T1000 (cell line): ENCODE measurements at regions not wholly inside any gene's neighbourhood (a gene's known extent, or its start where the extent isn't known, plus 50 kb on each side); places are given as distances from the start of the nearest gene placed in this dataset.
"Not testable (repeated sequence)": the region's sequence is repeated elsewhere in the genome, so short reads cannot be mapped to it uniquely, and the experiment has no call there.

Experiments used
- DNase-seq: peaks from one replicate; lab custom pipeline; 2025; ENCODE audit warnings: mixed read lengths; lab: John Stamatoyannopoulos, UW

DNA sequence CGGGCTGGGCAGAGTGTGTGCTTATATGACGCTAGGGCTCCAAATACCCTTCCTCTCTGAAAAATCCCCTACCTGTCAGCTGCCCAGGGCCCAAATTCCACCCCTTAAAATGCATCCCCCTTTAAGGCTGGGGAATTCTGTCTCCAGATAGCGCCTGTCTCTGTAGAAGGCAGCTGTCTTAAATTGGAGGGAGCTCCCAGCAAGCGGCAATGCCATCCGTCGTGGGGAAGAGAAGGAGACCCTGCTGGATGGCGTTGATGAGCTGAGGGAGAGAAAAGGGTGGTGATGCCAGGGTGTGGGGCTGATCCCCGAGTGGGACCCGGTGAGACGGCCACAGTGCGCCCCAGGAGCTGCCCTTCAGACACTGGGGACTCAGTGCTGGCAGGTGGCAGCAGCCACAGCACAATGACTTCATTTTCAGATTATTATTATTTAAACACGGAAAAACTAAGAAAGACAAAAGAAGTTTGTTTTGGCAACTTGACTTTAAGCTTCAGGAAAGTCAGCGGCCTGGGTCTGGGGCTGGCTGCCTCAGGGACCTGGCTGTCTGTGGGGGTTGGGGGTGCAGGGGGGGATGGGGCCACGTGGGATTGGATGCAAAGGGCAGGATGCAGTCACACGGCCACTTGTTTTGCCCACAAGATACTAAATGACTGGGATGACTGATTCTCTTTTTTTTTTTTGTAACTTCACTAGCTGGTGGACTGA lies 152.8 kb downstream of the TFCP2L1 start:
- DNase-seq, result no peak

GRCh38 chr2:121132762-121133107 lies 152.3 kb downstream of the TFCP2L1 start:
- no peak for DNase-seq

GRCh38 chr2:121133551-121134319 lies 151.3 kb downstream of the TFCP2L1 start:
- DNase-seq, result no peak

- no peak for DNase-seq
Observed at GRCh38 chr2:121134728-121135127, 150.3 kb downstream of the TFCP2L1 start.

- DNase-seq, result no peak
Observed at GRCh38 chr2:121135168-121135853, 149.7 kb downstream of the TFCP2L1 start.

DNA sequence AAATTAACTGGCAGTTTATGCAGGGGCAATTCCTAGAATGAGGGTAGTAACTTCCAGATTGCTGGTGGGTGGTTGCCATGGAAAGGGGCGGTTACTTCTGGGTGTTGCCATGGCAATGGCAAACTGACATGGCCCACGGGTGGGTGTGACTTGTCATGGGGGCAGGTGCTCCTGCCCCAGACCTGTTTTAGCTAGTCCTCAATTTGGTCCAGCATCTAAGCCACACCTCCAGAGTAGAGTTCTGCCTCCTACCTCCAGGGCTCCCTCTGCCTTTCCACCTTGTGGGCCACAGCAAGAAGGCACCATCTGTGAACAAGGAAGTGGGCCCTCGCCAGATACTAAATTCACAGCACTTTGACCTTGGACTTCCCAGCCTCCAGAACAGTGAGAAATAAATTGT lies 148.7 kb downstream of the TFCP2L1 start:
- DNase-seq, result no peak

DNA sequence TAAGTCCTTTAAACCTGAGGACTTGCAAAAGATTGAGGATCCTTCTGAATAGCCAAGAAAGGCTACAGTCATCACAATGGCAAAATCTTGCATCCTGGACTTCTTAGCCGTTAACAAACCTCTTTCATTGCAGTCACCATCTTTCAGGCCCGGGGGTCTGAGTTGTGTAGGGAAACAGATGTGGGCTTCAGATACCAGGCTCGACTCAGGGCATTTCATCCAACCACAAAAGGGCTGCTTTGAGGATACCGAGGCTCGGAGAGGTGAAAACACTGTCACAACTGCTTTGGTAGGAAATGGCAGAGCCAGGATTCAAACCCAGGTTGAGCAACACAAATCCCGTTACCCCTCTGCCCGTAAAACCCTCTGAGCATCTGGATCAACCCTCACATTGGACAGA lies 147.4 kb downstream of the TFCP2L1 start:
- DNase-seq, result no peak

- DNase-seq, result no peak
Observed at GRCh38 chr2:121140734-121141133, 144.3 kb downstream of the TFCP2L1 start.

DNA sequence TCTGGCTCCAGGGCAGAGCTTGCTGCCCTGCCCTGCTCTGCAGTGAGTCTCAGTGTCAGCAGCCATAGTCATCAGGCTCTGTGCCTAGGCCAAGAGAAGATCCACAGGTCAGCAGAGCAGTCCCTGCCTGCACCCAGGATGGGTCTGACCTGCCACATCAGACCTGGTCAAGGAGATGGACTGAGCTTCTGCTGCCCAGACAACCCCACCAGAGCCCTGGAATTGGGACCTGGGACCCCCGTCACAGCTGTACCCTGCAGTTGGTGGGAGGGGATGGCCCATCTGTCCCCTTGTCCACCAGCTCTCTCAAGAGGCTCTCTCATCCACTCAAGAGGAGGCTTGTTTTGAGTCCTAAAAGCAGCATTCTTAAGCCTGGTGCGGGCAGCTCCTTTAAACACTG lies 142.6 kb downstream of the TFCP2L1 start:
- no peak for DNase-seq

DNA sequence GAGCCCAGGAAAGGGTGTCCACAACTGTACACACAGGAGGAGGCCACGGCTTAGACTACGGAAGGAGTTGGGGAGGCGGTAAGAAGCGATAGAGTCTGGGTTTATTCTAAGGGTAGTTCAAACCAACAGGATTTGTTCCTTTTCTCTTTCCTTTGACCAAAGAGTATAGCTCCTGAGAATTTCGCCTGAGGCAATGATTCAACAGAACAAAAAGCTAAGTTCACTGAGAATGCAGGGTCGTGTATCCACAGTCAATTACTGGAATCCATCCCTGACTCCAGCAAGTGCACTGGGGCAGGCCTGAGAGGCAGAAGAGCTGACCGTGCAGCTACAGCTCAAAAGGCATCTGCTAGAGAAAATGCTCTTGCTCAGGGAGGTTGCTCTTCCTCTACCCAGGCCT lies 140.9 kb downstream of the TFCP2L1 start:
- DNase-seq, result no peak

GRCh38 chr2:121146630-121147029 lies 138.4 kb downstream of the TFCP2L1 start:
- DNase-seq, result no peak

DNA sequence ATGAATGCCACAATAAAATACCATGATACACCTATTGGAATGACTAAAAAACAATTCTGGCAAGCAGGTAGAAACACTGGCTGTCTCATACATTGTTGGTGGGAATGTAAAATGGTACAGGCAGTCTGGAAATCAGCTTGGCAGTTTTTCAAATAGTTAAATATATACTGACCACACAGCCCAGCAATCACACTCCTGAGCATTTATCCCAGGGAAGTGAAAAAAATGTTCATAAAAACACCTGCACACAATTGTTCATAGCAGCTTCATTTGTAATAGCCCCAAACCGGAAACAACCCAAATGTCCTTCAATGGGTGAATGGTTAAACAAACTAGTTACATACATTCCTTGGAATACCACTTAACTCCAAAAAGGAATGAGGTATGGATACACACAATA lies 137.2 kb downstream of the TFCP2L1 start:
- no peak for DNase-seq

DNA sequence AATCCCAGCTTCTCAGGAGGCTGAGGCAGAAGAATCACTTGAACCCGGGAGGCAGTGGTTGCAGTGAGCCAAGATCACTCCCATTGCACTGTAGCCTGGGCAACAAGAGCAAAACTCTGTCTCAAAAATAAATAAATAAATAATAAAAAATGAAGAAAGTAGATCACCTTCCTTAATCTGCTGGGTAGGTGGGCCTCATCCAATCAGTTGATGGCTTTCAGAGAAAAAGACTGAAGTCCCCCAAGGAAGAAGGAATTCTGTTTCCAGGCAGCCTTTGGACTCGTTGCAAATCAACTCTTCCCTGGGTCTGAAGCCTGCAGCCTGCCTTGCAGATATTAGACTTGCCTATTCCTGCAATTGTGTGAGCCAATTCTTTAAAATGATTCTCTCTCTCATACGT lies 136.5 kb downstream of the TFCP2L1 start:
- DNase-seq, result no peak

- DNase-seq, result no peak
Observed at GRCh38 chr2:121149384-121149783, 135.6 kb downstream of the TFCP2L1 start.

- DNase-seq, result no peak
Observed at GRCh38 chr2:121150126-121150525, 134.9 kb downstream of the TFCP2L1 start.

GRCh38 chr2:121150713-121151112 lies 134.3 kb downstream of the TFCP2L1 start:
- no peak for DNase-seq

DNA sequence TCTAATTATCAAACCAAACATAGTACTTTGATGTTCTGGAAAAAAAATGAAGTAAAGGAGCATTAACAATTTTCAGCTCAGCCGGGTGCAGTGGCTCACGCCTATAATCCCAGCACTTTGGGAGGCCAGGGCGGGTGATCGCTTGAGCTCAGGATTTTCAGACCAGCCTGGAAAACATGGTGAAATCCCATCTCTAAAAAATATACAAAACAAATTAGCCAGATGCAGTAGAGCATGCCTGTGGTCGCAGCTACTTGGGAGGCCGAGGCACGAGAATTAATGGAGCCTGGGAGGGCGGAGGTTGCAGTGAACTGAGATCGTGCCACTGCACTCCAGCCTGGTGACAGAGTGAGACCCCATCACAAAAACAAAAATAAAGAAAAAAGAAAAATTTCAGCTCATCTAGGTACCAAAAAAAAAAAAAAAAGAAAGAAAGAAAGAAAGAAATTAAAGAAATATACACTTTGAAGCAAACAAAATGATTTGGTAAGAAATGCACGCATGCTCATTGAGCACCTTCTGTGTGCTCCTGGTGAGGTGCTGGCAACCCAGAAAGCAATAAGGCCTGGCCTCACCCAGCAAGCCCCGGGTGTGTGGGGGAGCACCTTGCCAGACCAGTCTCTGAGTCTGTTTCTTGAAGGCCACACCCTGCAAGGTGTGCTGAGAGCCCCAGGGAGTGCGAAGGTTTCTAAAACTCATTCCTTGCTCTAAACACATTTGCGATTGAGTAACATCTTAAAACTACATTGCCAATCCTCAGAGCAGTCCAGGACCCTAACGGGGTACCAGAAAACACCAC lies 133.5 kb downstream of the TFCP2L1 start:
- DNase-seq, result no peak

DNA sequence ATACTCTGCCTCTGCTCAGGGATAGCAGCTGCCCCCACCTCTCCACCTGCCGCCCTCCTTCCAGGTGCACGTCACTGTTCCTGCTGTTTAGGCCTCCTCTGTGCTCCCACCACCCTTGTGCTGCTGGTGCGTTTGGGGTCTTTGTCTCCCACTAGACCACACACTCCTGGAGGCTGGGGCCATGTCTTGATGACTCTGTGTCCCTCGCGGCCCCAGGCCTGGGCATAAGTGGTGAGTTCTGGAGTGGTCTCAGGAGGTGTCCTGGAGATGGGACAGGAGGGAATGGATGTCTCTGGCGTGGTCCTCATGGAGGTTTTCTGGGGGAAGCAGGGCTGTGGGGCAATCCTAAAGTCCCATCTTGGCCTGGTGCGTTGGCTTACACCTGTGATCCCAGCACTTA lies 132.1 kb downstream of the TFCP2L1 start:
- DNase-seq, result no peak

GRCh38 chr2:121153516-121153915 lies 131.5 kb downstream of the TFCP2L1 start:
- DNase-seq, result no peak

DNA sequence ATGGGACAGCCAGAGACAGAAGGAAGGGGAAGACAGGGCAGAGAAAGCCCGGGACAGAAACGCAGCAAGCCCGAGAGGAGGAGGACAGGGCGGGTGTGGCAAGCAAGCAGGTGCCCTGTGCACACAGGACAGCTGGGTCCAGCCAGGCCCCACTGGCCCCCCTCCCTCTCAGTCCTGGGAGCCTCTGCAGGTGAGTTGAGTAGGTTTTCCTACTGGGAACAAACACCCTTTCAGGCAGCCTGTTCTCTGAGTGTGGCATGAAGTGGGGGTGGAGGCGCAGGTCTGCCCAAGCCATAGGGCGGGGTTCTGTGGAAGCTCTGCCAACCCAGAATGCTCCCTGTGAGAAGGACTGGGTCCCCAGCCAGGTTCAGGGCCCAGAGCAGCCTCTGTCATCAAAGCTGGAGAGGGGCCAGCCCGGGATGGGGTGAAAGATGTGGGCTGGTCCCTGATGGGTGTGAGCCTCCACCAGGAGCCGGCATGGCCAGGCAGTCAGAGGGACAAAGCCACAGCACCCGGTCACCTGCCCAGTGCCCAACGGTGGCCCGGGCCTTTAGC lies 129.4 kb downstream of the TFCP2L1 start:
- DNase-seq, result no peak

DNA sequence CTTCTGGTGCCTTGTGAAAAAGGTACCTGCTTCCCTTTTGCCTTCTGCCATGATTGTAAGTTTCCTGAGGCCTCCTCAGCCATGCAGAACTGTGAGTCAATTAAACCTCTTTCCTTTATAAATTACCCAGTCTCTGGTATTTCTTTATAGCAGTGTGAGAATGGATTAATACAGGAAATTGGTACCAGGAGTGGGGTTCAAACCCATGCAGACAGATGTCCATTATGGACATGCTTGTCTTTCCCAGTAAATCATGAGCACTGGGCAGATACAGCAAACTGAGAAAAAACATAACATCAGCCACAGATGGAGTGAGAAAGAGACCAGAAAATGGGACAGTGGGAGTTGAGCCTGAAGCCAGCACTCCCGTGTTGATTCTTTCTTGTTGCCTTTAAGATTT lies 127.5 kb downstream of the TFCP2L1 start:
- DNase-seq, result not testable (repeated sequence)
